ENCODE measurements at regions not wholly inside any gene's neighbourhood (a gene's known extent, or its start where the extent isn't known, plus 50 kb on each side); places are given as distances from the start of the nearest gene placed in this dataset.
A peak's percentile ranks its signal among the peaks of the same experiment; 100 is the strongest.

- no peak for DNase-seq
- ChIA-PET POLR2A (no interaction called here), CTCF (no interaction called here)
- no peaks in the 10 kb centered on the region for H3K27me3 Mint-ChIP-seq
- no peaks in the 10 kb centered on the region for H3K36me3 Mint-ChIP-seq
- no peak overlapping the region for H3K27ac ChIP-seq (ENCODE audit: low read depth, low read length)
- no peak overlapping the region for H3K27ac Mint-ChIP-seq
- H3K36me3 ChIP-seq (ENCODE audit: insufficient read depth, low read length): no peaks in the 10 kb centered on the region
- H3K9me3 Mint-ChIP-seq: peaks cover 0 to 15% (median 2%) of the 10 kb centered on the region in 5 donors
- H3K4me3 ChIP-seq (ENCODE audit: low read length): no peak overlapping the region
- no peaks in the 10 kb centered on the region for H3K4me1 ChIP-seq (ENCODE audit: insufficient read depth, low read length)
- H3K4me1 Mint-ChIP-seq: no peaks in the 10 kb centered on the region
- H3K9me3 ChIP-seq (ENCODE audit: low read length): no peaks in the 10 kb centered on the region
- H3K27me3 ChIP-seq (ENCODE audit: insufficient read depth, low read length, poor library complexity, severe bottlenecking): no peaks in the 10 kb centered on the region
- no peak overlapping the region for H3K4me3 Mint-ChIP-seq
Observed at GRCh38 chr18:37666991-37667390, 101.4 kb upstream of the CELF4 start.

- Mint-ChIP-seq H3K27me3 (peaks cover 0 to 1% of the 10 kb centered on the region in 2 donors), H3K4me1 (no peaks in the 10 kb centered on the region), H3K36me3 (no peaks in the 10 kb centered on the region), H3K9me3 (peaks cover 0 to 13% (median 2%) of the 10 kb centered on the region in 5 donors), H3K4me3 (no peak overlapping the region), H3K27ac (peak overlapping the region in 1 of 8 donors; percentile 78)
- Histone ChIP-seq H3K27me3 (ENCODE audit: insufficient read depth, low read length, poor library complexity, severe bottlenecking) (no peaks in the 10 kb centered on the region), H3K36me3 (ENCODE audit: insufficient read depth, low read length) (no peaks in the 10 kb centered on the region), H3K27ac (ENCODE audit: low read depth, low read length) (no peak overlapping the region), H3K4me1 (ENCODE audit: insufficient read depth, low read length) (no peaks in the 10 kb centered on the region), H3K4me3 (ENCODE audit: low read length) (no peak overlapping the region), H3K9me3 (ENCODE audit: low read length) (no peaks in the 10 kb centered on the region)
- no peak for DNase-seq
- CTCF ChIA-PET: no interaction called here
- POLR2A ChIA-PET: no interaction called here
Observed at GRCh38 chr18:37666451-37666850, 100.9 kb upstream of the CELF4 start.

GRCh38 chr18:37665346-37665745 is 99.7 kb upstream of the CELF4 start:
- no peaks in the 10 kb centered on the region for H3K4me1 Mint-ChIP-seq
- no peak for DNase-seq
- CTCF ChIA-PET: no interaction called here
- Histone ChIP-seq H3K4me1 (ENCODE audit: insufficient read depth, low read length) (no peaks in the 10 kb centered on the region), H3K27ac (ENCODE audit: low read depth, low read length) (no peak overlapping the region), H3K9me3 (ENCODE audit: low read length) (no peaks in the 10 kb centered on the region), H3K27me3 (ENCODE audit: insufficient read depth, low read length, poor library complexity, severe bottlenecking) (no peaks in the 10 kb centered on the region), H3K4me3 (ENCODE audit: low read length) (no peak overlapping the region), H3K36me3 (ENCODE audit: insufficient read depth, low read length) (no peaks in the 10 kb centered on the region)
- peaks cover 0 to 1% of the 10 kb centered on the region in 2 donors for H3K27me3 Mint-ChIP-seq
- no peak overlapping the region for H3K4me3 Mint-ChIP-seq
- no peaks in the 10 kb centered on the region for H3K36me3 Mint-ChIP-seq
- H3K9me3 Mint-ChIP-seq: peaks cover 0 to 13% (median 2%) of the 10 kb centered on the region in 5 donors
- POLR2A ChIA-PET: no interaction called here
- H3K27ac Mint-ChIP-seq: no peak overlapping the region

- ChIA-PET CTCF (no interaction called here), POLR2A (no interaction called here)
- no peaks in the 10 kb centered on the region for H3K36me3 ChIP-seq (ENCODE audit: insufficient read depth, low read length)
- no peak overlapping the region for H3K4me3 ChIP-seq (ENCODE audit: low read length)
- H3K4me1 ChIP-seq (ENCODE audit: insufficient read depth, low read length): no peaks in the 10 kb centered on the region
- Mint-ChIP-seq H3K4me3 (no peak overlapping the region), H3K27me3 (peaks cover 0 to 1% of the 10 kb centered on the region in 2 donors), H3K4me1 (no peaks in the 10 kb centered on the region), H3K27ac (no peak overlapping the region), H3K36me3 (no peaks in the 10 kb centered on the region), H3K9me3 (peaks cover 0 to 15% (median 2%) of the 10 kb centered on the region in 5 donors)
- no peak overlapping the region for H3K27ac ChIP-seq (ENCODE audit: low read depth, low read length)
- no peaks in the 10 kb centered on the region for H3K9me3 ChIP-seq (ENCODE audit: low read length)
- DNase-seq: no peak
- H3K27me3 ChIP-seq (ENCODE audit: insufficient read depth, low read length, poor library complexity, severe bottlenecking): no peaks in the 10 kb centered on the region
Observed at GRCh38 chr18:37663446-37663845, 97.8 kb upstream of the CELF4 start.

DNA sequence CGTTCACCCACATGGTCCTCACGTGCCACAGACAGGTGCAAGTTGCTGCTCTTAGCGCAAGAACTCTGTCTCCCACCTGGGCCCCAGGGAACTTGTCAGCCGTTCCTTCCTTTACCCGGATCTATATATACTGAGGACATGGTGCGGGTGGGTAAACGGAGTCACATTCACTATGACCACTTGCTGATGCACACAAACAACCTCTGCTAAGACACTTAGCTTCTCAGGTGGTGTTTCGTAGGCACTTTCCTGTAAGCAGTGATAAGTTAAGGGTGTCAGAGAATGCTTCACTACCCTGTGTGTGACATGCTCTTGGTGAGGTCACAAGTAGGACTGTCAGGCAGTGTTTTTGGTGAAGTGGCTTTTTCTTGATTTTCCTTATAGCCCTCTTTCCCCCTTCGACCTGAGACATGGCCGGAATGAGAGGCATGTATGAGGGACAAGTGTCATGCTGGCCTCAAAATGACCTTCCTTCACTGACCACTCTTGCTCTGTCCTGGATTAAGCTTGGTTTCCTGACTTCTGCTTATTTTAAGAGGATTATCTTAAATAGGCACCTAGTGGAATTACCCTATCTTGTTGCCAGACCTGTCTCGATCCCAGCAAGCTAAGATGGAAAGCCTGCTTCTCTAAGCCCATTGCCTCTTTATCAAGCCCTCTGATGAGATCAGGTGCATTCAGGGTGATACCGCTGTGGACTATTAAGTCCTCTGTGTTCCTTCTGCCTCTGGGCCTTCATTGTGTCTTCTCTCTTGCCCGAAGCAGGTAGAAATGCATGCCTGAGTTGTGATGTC is 97.1 kb upstream of the CELF4 start:
- no peak overlapping the region for H3K4me3 ChIP-seq (ENCODE audit: low read length)
- no peak overlapping the region for H3K27ac ChIP-seq (ENCODE audit: low read depth, low read length)
- no peak overlapping the region for H3K4me3 Mint-ChIP-seq
- no peaks in the 10 kb centered on the region for H3K9me3 ChIP-seq (ENCODE audit: low read length)
- no peaks in the 10 kb centered on the region for H3K36me3 Mint-ChIP-seq
- no peaks in the 10 kb centered on the region for H3K4me1 Mint-ChIP-seq
- no peak overlapping the region for H3K27ac Mint-ChIP-seq
- DNase-seq: no peak
- H3K27me3 ChIP-seq (ENCODE audit: insufficient read depth, low read length, poor library complexity, severe bottlenecking): no peaks in the 10 kb centered on the region
- H3K9me3 Mint-ChIP-seq: peaks cover 0 to 15% (median 2%) of the 10 kb centered on the region in 5 donors
- H3K4me1 ChIP-seq (ENCODE audit: insufficient read depth, low read length): no peaks in the 10 kb centered on the region
- H3K36me3 ChIP-seq (ENCODE audit: insufficient read depth, low read length): no peaks in the 10 kb centered on the region
- CTCF ChIA-PET: no interaction called here
- peaks cover 0 to 1% of the 10 kb centered on the region in 2 donors for H3K27me3 Mint-ChIP-seq
- POLR2A ChIA-PET: no interaction called here

DNA sequence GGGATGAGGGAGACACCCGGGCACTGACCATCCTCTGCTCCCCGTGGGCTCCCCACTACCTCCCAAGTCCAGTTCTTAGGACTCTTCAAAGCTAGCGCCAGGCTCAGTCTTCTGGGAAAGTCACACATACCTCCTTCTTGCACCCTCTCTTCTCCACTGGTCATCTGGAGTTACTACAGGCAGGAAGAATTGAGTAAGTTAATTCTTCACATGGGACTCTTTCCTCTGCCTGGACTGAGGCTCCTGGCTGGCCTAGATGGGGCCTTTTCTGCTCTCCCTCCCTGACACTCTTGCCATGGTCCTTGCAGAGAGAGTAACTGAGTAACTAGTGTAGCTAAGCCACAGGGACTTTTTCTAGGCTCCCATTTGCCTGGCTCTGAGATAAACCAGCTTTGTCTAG is 96.5 kb upstream of the CELF4 start:
- peaks cover 0 to 15% (median 2%) of the 10 kb centered on the region in 5 donors for H3K9me3 Mint-ChIP-seq
- CTCF ChIA-PET: no interaction called here
- no peaks in the 10 kb centered on the region for H3K9me3 ChIP-seq (ENCODE audit: low read length)

GRCh38 chr18:37661478-37661877 is 95.9 kb upstream of the CELF4 start:
- no peaks in the 10 kb centered on the region for H3K9me3 ChIP-seq (ENCODE audit: low read length)
- no peak for DNase-seq
- ChIA-PET CTCF (no interaction called here), POLR2A (no interaction called here)
- no peaks in the 10 kb centered on the region for H3K27me3 ChIP-seq (ENCODE audit: insufficient read depth, low read length, poor library complexity, severe bottlenecking)
- no peak overlapping the region for H3K27ac ChIP-seq (ENCODE audit: low read depth, low read length)
- no peak overlapping the region for H3K4me3 ChIP-seq (ENCODE audit: low read length)
- no peaks in the 10 kb centered on the region for H3K36me3 ChIP-seq (ENCODE audit: insufficient read depth, low read length)
- Mint-ChIP-seq H3K9me3 (peaks cover 0 to 15% (median 2%) of the 10 kb centered on the region in 5 donors), H3K4me3 (no peak overlapping the region), H3K27me3 (peaks cover 0 to 1% of the 10 kb centered on the region in 2 donors), H3K27ac (no peak overlapping the region), H3K4me1 (no peaks in the 10 kb centered on the region), H3K36me3 (no peaks in the 10 kb centered on the region)
- H3K4me1 ChIP-seq (ENCODE audit: insufficient read depth, low read length): no peaks in the 10 kb centered on the region

More for the DNA sequence above, 96.5 kb upstream of the CELF4 start:
- Mint-ChIP-seq H3K4me1 (no peaks in the 10 kb centered on the region), H3K27ac (no peak overlapping the region), H3K36me3 (no peaks in the 10 kb centered on the region), H3K4me3 (no peak overlapping the region), H3K27me3 (peaks cover 0 to 1% of the 10 kb centered on the region in 2 donors)
- Histone ChIP-seq H3K4me1 (ENCODE audit: insufficient read depth, low read length) (no peaks in the 10 kb centered on the region), H3K27ac (ENCODE audit: low read depth, low read length) (no peak overlapping the region), H3K27me3 (ENCODE audit: insufficient read depth, low read length, poor library complexity, severe bottlenecking) (no peaks in the 10 kb centered on the region), H3K4me3 (ENCODE audit: low read length) (no peak overlapping the region), H3K36me3 (ENCODE audit: insufficient read depth, low read length) (no peaks in the 10 kb centered on the region)
- DNase-seq: no peak
- POLR2A ChIA-PET: no interaction called here

DNA sequence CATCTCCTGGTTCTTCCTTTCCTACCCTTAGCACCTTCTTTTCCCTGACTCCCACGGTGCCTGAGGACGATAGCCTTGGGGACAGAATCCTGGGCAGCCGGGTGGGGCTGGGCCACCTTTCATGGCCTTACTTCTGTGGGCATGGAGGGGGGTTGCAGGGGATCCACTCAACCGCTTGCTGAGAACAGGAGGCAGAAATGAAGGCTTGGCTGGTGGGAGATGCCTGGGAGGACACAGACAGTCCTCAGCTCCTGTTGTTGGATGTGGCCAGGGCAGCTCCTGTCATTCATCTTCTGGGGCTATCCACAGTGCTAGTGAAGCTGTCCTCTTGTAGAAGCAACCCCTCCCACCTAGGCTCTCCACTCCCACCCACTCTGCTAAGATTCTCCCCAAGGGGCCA is 95.5 kb upstream of the CELF4 start:
- H3K4me1 ChIP-seq (ENCODE audit: insufficient read depth, low read length): no peaks in the 10 kb centered on the region
- H3K36me3 Mint-ChIP-seq: no peaks in the 10 kb centered on the region
- no peak for DNase-seq
- no peak overlapping the region for H3K27ac Mint-ChIP-seq
- no peaks in the 10 kb centered on the region for H3K36me3 ChIP-seq (ENCODE audit: insufficient read depth, low read length)
- H3K4me3 ChIP-seq (ENCODE audit: low read length): no peak overlapping the region
- H3K27ac ChIP-seq (ENCODE audit: low read depth, low read length): no peak overlapping the region
- H3K4me1 Mint-ChIP-seq: no peaks in the 10 kb centered on the region
- no peaks in the 10 kb centered on the region for H3K9me3 ChIP-seq (ENCODE audit: low read length)
- ChIA-PET POLR2A (no interaction called here), CTCF (no interaction called here)
- H3K27me3 Mint-ChIP-seq: peaks cover 0 to 1% of the 10 kb centered on the region in 2 donors
- H3K4me3 Mint-ChIP-seq: no peak overlapping the region
- H3K9me3 Mint-ChIP-seq: peaks cover 0 to 15% (median 3%) of the 10 kb centered on the region in 5 donors
- H3K27me3 ChIP-seq (ENCODE audit: insufficient read depth, low read length, poor library complexity, severe bottlenecking): no peaks in the 10 kb centered on the region

Measured in CD8-positive, alpha-beta memory T cell (primary cell).